ENCODE measurements at regions not wholly inside any gene's neighbourhood (a gene's known extent, or its start where the extent isn't known, plus 50 kb on each side); places are given as distances from the start of the nearest gene placed in this dataset.

GRCh38 chr1:175866776-175867175, 123.4 kb upstream of the TNR start:
- CTCF ChIA-PET, result no interaction called here
- no peaks in the 10 kb centered on the region for H4K20me1 ChIP-seq (ENCODE audit: control insufficient read depth, insufficient read depth)
- 50% methylated on average over 2 of the region's 2 CpGs for WGBS (ENCODE audit: insufficient coverage, insufficient replicate concordance, low lambda C conversion rate, missing lambda C conversion rate)
- no TSS peak for BruUV-seq (replicated peaks)
- H3K36me3 ChIP-seq (ENCODE audit: control insufficient read depth in 2 of 2, insufficient read depth in 2 of 2, low read length in 1 of 2), result no peaks in the 10 kb centered on the region
- SMC1A ChIA-PET (ENCODE audit: uncharacterized antibody, unreplicated experiment), result no interaction called here
- H3K27me3 ChIP-seq (replicated peaks in 1 of 2; ENCODE audit: control insufficient read depth in 2 of 2, insufficient read depth in 2 of 2, low read length in 1 of 2), result no peaks in the 10 kb centered on the region; a peak in 1 of 4 replicates
- POLR2A ChIA-PET, result no interaction called here
- RAD21 ChIA-PET (ENCODE audit: unreplicated experiment), result no interaction called here
- ATAC-seq (no peak), DNase-seq (ENCODE audit: low read depth, low spot score) (no peak), FAIRE-seq (no peak)
- no peaks in the 10 kb centered on the region for H3K9me3 ChIP-seq (replicated peaks; ENCODE audit: control insufficient read depth, insufficient read depth, low read length)
- no peaks in the 10 kb centered on the region for H3K79me2 ChIP-seq (ENCODE audit: control insufficient read depth, insufficient read depth, low read length)
- no peak overlapping the region for H3K4me2 ChIP-seq (ENCODE audit: control insufficient read depth, insufficient read depth)
- no peak overlapping the region for H3K27ac ChIP-seq (ENCODE audit: control insufficient read depth, insufficient read depth)
- intact Hi-C loops (cut with micrococcal nuclease; ENCODE audit: unreplicated experiment) (no loop called here), in situ Hi-C loops (cut with MboI) (no loop called here)
- H2AFZ ChIP-seq (ENCODE audit: control insufficient read depth, low read depth, low read length), result no peak overlapping the region
- no peak overlapping the region for H3K4me3 ChIP-seq
- no peak overlapping the region for H3K9ac ChIP-seq (ENCODE audit: control insufficient read depth, insufficient read depth, low read length)
- no peaks in the 10 kb centered on the region for H3K4me1 ChIP-seq (ENCODE audit: control insufficient read depth, insufficient read depth, low read length)
- TF ChIP-seq CHD1 (IDR thresholded peaks at IDR 0.05; ENCODE audit: low read depth, low read length) (no peak), RELB (IDR thresholded peaks at IDR 0.05; ENCODE audit: low read depth) (no peak), IKZF1 (conservative IDR thresholded peaks at IDR 0.05) (no peak), CUX1 (IDR thresholded peaks at IDR 0.05; ENCODE audit: insufficient replicate concordance, low read depth, low read length) (no peak), FOXM1 (IDR thresholded peaks at IDR 0.05; ENCODE audit: low read depth, low read length) (no peak), RUNX3 (IDR thresholded peaks at IDR 0.05; ENCODE audit: low read length) (no peak), PAX5 (IDR thresholded peaks at IDR 0.05; ENCODE audit: borderline replicate concordance, low read depth, low read length) (no peak), YY1 (IDR thresholded peaks at IDR 0.05; ENCODE audit: low read depth, low read length) (no peak), ELK1 (IDR thresholded peaks at IDR 0.05; ENCODE audit: low read depth, low read length) (no peak), FOS (IDR thresholded peaks at IDR 0.05; ENCODE audit: borderline replicate concordance, extremely low read depth, insufficient read length) (no peak), ZBTB33 (IDR thresholded peaks at IDR 0.05) (no peak), SKIL (IDR thresholded peaks at IDR 0.05; ENCODE audit: low read depth, poor library complexity, severe bottlenecking) (no peak), ZNF217 (IDR thresholded peaks at IDR 0.05) (no peak)
